Esophagus muscularis mucosa (tissue), 4 donors: ENCODE measurements at regions not wholly inside any gene's neighbourhood (a gene's known extent, or its start where the extent isn't known, plus 50 kb on each side); places are given as distances from the start of the nearest gene placed in this dataset.

Experiments
- DNase-seq: peaks from one replicate; pipeline ENCODE4 v3.0.0-alpha.2; 2017; ENCODE audit errors: extremely low spot score
- H3K27ac ChIP-seq, 4 donors: fragments of 200-600 bp; sonication (generic); replicated peaks in 1 of 4; 1 replicate in 3 of 4; 2 replicates in 1 of 4; pipeline ENCODE4 v1.5.1; 2016 to 2019; ENCODE audit warnings: mild to moderate bottlenecking in 1 of 4
- H3K27me3 ChIP-seq, 4 donors: fragments of 200-600 bp; sonication (generic); one replicate each; pipeline versions ENCODE4 v1.5.1 to v1.6.0; 2016 to 2019
- H3K36me3 ChIP-seq, 4 donors: fragments of 200-600 bp; sonication (generic); one replicate each; pipeline ENCODE4 v1.5.1; 2016 to 2019
- H3K4me1 ChIP-seq, 4 donors: fragments of 200-600 bp; sonication (generic); one replicate each; pipeline ENCODE4 v1.5.1; 2016 to 2019
- H3K4me3 ChIP-seq, 4 donors: fragments of 200-600 bp; sonication (generic); 1 replicate in 2 of 4; 2 replicates in 2 of 4; pipeline ENCODE4 v1.5.1; 2016 to 2019; ENCODE audit warnings: mild to moderate bottlenecking in 4 of 4, moderate library complexity in 1 of 4
- H3K9me3 ChIP-seq, 4 donors: fragments of 200-600 bp; sonication (generic); 1 replicate in 3 of 4; 2 replicates in 1 of 4; pipeline ENCODE4 v1.5.1; 2016 to 2019
- CTCF ChIP-seq, 3 experiments: fragments of 200-600 bp in 2 of 3; fragments of 450-650 bp in 1 of 3; sonication (generic) in 2 of 3; IDR thresholded peaks; one replicate each; pipeline ENCODE4 v1.5.1; 2017 to 2019; ENCODE audit warnings: antibody characterized with exemption in 3 of 3, mild to moderate bottlenecking in 2 of 3, moderate library complexity in 1 of 3
- EP300 ChIP-seq: sonication (generic); formaldehyde crosslinking; IDR thresholded peaks from one replicate; pipeline ENCODE4 v1.6.1; 2017; ENCODE audit warnings: antibody characterized with exemption
- POLR2A ChIP-seq: fragments of 450-650 bp; IDR thresholded peaks from one replicate; pipeline ENCODE4 v1.6.1; 2017; ENCODE audit warnings: antibody characterized with exemption, moderate library complexity, mild to moderate bottlenecking, low read depth
- POLR2AphosphoS5 ChIP-seq, 2 donors: sonication (generic); formaldehyde crosslinking; IDR thresholded peaks; one replicate each; pipeline ENCODE4 v1.6.1; 2017; ENCODE audit warnings: antibody characterized with exemption in 2 of 2
- WGBS: methylation state at CpG from one replicate; pipeline ENCODE4 v1.1.5; 2018; 5-methylcytosine and 5-hydroxymethylcytosine counted together
- intact Hi-C: fragments of 100-400 bp; cut with DNase I; formaldehyde crosslinking; loops from one replicate; pipeline ENCODE4 v1.15.1; 2023

GRCh38 chr12:13602172-13602571, 379.2 kb downstream of the GRIN2B start:
- no peaks in the 10 kb centered on the region for H3K4me1 ChIP-seq
- DNase-seq = no peak
- H3K27me3 ChIP-seq = no peaks in the 10 kb centered on the region
- intact Hi-C loops = no loop called here
- no peaks in the 10 kb centered on the region for H3K9me3 ChIP-seq
- 22% methylated on average over 2 of the region's 2 CpGs for WGBS
- H3K27ac ChIP-seq = no peak overlapping the region
- TF ChIP-seq EP300 = no peak
- TF ChIP-seq POLR2AphosphoS5 (IDR thresholded peaks at IDR 0.05) = no peak
- TF ChIP-seq POLR2A = no peak
- TF ChIP-seq CTCF (IDR thresholded peaks at IDR 0.05) = no peak
- no peaks in the 10 kb centered on the region for H3K36me3 ChIP-seq
- H3K4me3 ChIP-seq = no peak overlapping the region

- WGBS = 73% methylated on average over 4 of the region's 4 CpGs
- no peaks in the 10 kb centered on the region for H3K4me1 ChIP-seq
- no peaks in the 10 kb centered on the region for H3K9me3 ChIP-seq
- no peak overlapping the region for H3K27ac ChIP-seq
- TF ChIP-seq EP300 = no peak
- H3K4me3 ChIP-seq = no peak overlapping the region
- intact Hi-C loops = no loop called here
- no peaks in the 10 kb centered on the region for H3K27me3 ChIP-seq
- H3K36me3 ChIP-seq = no peaks in the 10 kb centered on the region
- DNase-seq = no peak
Measured at GRCh38 chr12:13599176-13599575, 382.2 kb downstream of the GRIN2B start.

- 78% methylated on average over 2 of the region's 2 CpGs for WGBS
- intact Hi-C loops = no loop called here
- Histone ChIP-seq H3K36me3 (no peaks in the 10 kb centered on the region), H3K4me1 (no peaks in the 10 kb centered on the region), H3K27ac (no peak overlapping the region), H3K27me3 (no peaks in the 10 kb centered on the region), H3K4me3 (no peak overlapping the region), H3K9me3 (no peaks in the 10 kb centered on the region)
- no peak for TF ChIP-seq CTCF (IDR thresholded peaks at IDR 0.05)
- TF ChIP-seq EP300 = no peak
- no peak for TF ChIP-seq POLR2AphosphoS5 (IDR thresholded peaks at IDR 0.05)
- TF ChIP-seq POLR2A = no peak
- no peak for DNase-seq
Measured at GRCh38 chr12:13597837-13598236, 383.6 kb downstream of the GRIN2B start.

- Histone ChIP-seq H3K27me3 (no peaks in the 10 kb centered on the region), H3K4me3 (no peak overlapping the region), H3K27ac (no peak overlapping the region), H3K9me3 (no peaks in the 10 kb centered on the region), H3K4me1 (no peaks in the 10 kb centered on the region), H3K36me3 (no peaks in the 10 kb centered on the region)
- intact Hi-C loops = no loop called here
- 81% methylated on average over 4 of the region's 4 CpGs for WGBS
- DNase-seq = no peak
- no peak for TF ChIP-seq EP300
- TF ChIP-seq POLR2A = no peak
- no peak for TF ChIP-seq POLR2AphosphoS5 (IDR thresholded peaks at IDR 0.05)
- no peak for TF ChIP-seq CTCF (IDR thresholded peaks at IDR 0.05)
Measured at GRCh38 chr12:13597166-13597565, 384.2 kb downstream of the GRIN2B start.

DNA sequence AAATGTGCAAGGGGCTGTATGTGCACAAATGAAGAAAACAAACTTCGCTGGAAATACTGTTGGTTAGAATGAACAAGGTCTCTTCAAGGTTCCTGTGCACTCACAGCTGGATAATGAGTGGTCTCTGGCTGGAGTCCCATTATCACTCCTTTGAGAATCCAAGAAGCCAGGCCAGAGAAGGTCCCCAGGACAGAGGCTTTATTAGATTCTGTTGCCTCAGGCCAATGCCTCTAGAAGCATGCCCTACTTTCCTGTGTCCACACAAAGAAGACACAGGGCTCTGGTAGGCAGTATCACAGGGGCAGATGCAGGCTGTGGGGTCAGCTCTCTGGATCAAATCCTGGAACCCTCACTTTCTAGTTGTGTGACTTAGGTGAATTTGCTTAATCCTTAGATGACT, 384.7 kb downstream of the GRIN2B start:
- intact Hi-C loops = no loop called here
- H3K4me1 ChIP-seq = no peaks in the 10 kb centered on the region
- TF ChIP-seq POLR2AphosphoS5 (IDR thresholded peaks at IDR 0.05) (no peak), EP300 (no peak), POLR2A (no peak)
- H3K36me3 ChIP-seq = no peaks in the 10 kb centered on the region
- H3K4me3 ChIP-seq = no peak overlapping the region
- DNase-seq = no peak
- WGBS = 67% methylated on average over 1 of the region's 1 CpG
- H3K9me3 ChIP-seq = no peaks in the 10 kb centered on the region
- H3K27me3 ChIP-seq = no peaks in the 10 kb centered on the region
- H3K27ac ChIP-seq = no peak overlapping the region

GRCh38 chr12:13595536-13596443, 385.6 kb downstream of the GRIN2B start:
- Histone ChIP-seq H3K4me3 (no peak overlapping the region), H3K27ac (no peak overlapping the region), H3K4me1 (no peaks in the 10 kb centered on the region), H3K27me3 (no peaks in the 10 kb centered on the region), H3K36me3 (no peaks in the 10 kb centered on the region), H3K9me3 (no peaks in the 10 kb centered on the region)
- TF ChIP-seq CTCF (IDR thresholded peaks at IDR 0.05) (no peak), POLR2A (no peak), POLR2AphosphoS5 (IDR thresholded peaks at IDR 0.05) (no peak), EP300 (no peak)
- intact Hi-C loops = no loop called here
- 83% methylated on average over 2 of the region's 2 CpGs for WGBS
- no peak for DNase-seq
